ENCODE measurements at regions not wholly inside any gene's neighbourhood (a gene's known extent, or its start where the extent isn't known, plus 50 kb on each side); places are given as distances from the start of the nearest gene placed in this dataset.

DNA sequence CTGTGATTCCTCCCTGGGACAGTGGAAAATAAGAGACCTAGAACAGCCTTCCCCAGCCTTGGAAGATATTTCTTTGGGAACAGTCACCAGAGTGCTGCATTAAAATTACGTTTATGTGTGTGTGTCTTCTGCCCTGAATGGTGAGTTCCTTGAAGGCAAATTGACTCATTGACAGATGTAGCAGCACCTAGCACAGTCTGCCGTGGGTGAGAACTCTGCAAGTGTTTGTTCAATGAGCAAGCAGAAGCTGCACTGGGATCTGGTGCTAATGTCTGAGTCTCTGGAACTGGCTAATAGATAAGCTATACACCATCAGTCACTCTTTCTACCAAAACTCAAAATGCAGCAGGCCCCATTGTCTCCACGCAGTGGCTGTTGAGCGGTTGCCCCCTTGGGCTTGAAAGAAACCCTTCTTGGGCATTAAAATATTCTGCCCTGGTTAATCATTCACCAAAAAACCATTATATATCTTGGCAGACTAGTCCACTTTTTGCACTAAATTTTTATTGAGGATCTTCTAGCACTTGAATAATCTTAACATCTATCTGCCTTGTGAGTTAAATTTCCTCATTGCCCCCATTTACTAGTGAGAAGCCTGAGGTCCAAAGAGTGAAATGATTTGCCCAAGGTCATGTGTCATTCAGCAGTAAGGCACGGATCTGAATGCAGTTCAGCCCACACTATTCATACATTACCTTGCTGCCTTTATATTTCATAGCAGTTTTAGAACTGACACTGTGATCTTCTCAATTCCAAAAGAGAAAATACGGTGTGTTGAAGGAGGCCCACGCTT, 87.8 kb upstream of the GALNT18 start:
- no peak for TF ChIP-seq POLR2A (IDR thresholded peaks at IDR 0.05; ENCODE audit: low read depth, low read length)
- TF ChIP-seq, protein P1, sequence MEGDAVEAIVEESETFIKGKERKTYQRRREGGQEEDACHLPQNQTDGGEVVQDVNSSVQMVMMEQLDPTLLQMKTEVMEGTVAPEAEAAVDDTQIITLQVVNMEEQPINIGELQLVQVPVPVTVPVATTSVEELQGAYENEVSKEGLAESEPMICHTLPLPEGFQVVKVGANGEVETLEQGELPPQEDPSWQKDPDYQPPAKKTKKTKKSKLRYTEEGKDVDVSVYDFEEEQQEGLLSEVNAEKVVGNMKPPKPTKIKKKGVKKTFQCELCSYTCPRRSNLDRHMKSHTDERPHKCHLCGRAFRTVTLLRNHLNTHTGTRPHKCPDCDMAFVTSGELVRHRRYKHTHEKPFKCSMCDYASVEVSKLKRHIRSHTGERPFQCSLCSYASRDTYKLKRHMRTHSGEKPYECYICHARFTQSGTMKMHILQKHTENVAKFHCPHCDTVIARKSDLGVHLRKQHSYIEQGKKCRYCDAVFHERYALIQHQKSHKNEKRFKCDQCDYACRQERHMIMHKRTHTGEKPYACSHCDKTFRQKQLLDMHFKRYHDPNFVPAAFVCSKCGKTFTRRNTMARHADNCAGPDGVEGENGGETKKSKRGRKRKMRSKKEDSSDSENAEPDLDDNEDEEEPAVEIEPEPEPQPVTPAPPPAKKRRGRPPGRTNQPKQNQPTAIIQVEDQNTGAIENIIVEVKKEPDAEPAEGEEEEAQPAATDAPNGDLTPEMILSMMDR (IDR thresholded peaks at IDR 0.05; ENCODE audit: extremely low read depth in 1 of 2, insufficient read depth in 1 of 2, low read depth in 1 of 2, low read length in 2 of 2): no peak
- no peak for TF ChIP-seq POLR2AphosphoS5 (IDR thresholded peaks at IDR 0.05; ENCODE audit: insufficient read depth, low read depth, low read length)

All from endothelial cell of umbilical vein (primary cell).